ENCODE measurements at regions not wholly inside any gene's neighbourhood (a gene's known extent, or its start where the extent isn't known, plus 50 kb on each side); places are given as distances from the start of the nearest gene placed in this dataset.

DNA sequence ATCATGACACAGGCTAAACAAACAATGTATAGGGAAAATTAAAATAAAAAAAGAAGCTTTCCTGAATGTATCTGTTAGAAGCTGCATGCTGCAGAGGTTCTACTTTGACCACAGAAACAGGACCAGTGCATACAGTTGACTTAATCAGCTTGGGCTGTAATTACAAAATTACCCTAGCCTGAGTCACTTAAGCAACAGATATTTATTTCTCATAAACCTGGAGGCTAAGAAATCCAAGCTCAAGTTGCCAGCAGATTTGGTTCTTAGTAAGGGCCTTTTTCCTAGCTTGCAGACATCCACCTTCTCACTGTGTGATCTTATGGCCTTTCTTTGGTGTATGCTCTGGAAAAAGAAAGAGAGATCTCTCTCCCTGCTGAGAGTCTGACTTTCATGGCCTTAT lies 946.5 kb upstream of the RAG2 start:
- TF ChIP-seq, protein P1, sequence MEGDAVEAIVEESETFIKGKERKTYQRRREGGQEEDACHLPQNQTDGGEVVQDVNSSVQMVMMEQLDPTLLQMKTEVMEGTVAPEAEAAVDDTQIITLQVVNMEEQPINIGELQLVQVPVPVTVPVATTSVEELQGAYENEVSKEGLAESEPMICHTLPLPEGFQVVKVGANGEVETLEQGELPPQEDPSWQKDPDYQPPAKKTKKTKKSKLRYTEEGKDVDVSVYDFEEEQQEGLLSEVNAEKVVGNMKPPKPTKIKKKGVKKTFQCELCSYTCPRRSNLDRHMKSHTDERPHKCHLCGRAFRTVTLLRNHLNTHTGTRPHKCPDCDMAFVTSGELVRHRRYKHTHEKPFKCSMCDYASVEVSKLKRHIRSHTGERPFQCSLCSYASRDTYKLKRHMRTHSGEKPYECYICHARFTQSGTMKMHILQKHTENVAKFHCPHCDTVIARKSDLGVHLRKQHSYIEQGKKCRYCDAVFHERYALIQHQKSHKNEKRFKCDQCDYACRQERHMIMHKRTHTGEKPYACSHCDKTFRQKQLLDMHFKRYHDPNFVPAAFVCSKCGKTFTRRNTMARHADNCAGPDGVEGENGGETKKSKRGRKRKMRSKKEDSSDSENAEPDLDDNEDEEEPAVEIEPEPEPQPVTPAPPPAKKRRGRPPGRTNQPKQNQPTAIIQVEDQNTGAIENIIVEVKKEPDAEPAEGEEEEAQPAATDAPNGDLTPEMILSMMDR (IDR thresholded peaks at IDR 0.05; ENCODE audit: insufficient read depth, low read depth, low read length): no peak
- TF ChIP-seq EZH2 (IDR thresholded peaks at IDR 0.05; ENCODE audit: insufficient read depth, low read length): no peak
